ENCODE measurements at regions not wholly inside any gene's neighbourhood (a gene's known extent, or its start where the extent isn't known, plus 50 kb on each side); places are given as distances from the start of the nearest gene placed in this dataset.

- no peaks in the 10 kb centered on the region for H3K79me2 ChIP-seq
- H3K4me3 ChIP-seq (ENCODE audit: low read depth, low read length) = no peak overlapping the region
- TF ChIP-seq, protein P1, sequence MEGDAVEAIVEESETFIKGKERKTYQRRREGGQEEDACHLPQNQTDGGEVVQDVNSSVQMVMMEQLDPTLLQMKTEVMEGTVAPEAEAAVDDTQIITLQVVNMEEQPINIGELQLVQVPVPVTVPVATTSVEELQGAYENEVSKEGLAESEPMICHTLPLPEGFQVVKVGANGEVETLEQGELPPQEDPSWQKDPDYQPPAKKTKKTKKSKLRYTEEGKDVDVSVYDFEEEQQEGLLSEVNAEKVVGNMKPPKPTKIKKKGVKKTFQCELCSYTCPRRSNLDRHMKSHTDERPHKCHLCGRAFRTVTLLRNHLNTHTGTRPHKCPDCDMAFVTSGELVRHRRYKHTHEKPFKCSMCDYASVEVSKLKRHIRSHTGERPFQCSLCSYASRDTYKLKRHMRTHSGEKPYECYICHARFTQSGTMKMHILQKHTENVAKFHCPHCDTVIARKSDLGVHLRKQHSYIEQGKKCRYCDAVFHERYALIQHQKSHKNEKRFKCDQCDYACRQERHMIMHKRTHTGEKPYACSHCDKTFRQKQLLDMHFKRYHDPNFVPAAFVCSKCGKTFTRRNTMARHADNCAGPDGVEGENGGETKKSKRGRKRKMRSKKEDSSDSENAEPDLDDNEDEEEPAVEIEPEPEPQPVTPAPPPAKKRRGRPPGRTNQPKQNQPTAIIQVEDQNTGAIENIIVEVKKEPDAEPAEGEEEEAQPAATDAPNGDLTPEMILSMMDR (IDR thresholded peaks at IDR 0.05) = no peak
- no peak overlapping the region for H2AFZ ChIP-seq
- no peak overlapping the region for H3K4me2 ChIP-seq (ENCODE audit: low read length)
- H3K4me1 ChIP-seq = peaks cover 2% of the 10 kb centered on the region
- H3K27me3 ChIP-seq (ENCODE audit: control insufficient read depth, insufficient read depth, low read length) = no peaks in the 10 kb centered on the region
- no peak overlapping the region for H3K27ac ChIP-seq
- H3K36me3 ChIP-seq (ENCODE audit: control insufficient read depth, insufficient read depth, low read length) = no peaks in the 10 kb centered on the region
- H3K9me3 ChIP-seq (ENCODE audit: control insufficient read depth, low read length) = no peaks in the 10 kb centered on the region
- H3K9ac ChIP-seq = no peak overlapping the region
These were observed 58.3 kb upstream of the SPATA31E1 start for GRCh38 chr9:87824216-87824875.

- no peaks in the 10 kb centered on the region for H3K27me3 ChIP-seq (ENCODE audit: control insufficient read depth, insufficient read depth, low read length)
- peaks cover 2% of the 10 kb centered on the region for H3K4me1 ChIP-seq
- TF ChIP-seq, protein P1 (IDR thresholded peaks at IDR 0.05) = no peak
- no peak overlapping the region for H3K4me3 ChIP-seq (ENCODE audit: low read depth, low read length)
- H3K4me2 ChIP-seq (ENCODE audit: low read length) = no peak overlapping the region
- no peaks in the 10 kb centered on the region for H3K9me3 ChIP-seq (ENCODE audit: control insufficient read depth, low read length)
- no peak overlapping the region for H3K27ac ChIP-seq
- H3K36me3 ChIP-seq (ENCODE audit: control insufficient read depth, insufficient read depth, low read length) = no peaks in the 10 kb centered on the region
- H3K9ac ChIP-seq = no peak overlapping the region
- no peak overlapping the region for H2AFZ ChIP-seq
- no peaks in the 10 kb centered on the region for H3K79me2 ChIP-seq
These were observed 57.8 kb upstream of the SPATA31E1 start for GRCh38 chr9:87824886-87825285.

DNA sequence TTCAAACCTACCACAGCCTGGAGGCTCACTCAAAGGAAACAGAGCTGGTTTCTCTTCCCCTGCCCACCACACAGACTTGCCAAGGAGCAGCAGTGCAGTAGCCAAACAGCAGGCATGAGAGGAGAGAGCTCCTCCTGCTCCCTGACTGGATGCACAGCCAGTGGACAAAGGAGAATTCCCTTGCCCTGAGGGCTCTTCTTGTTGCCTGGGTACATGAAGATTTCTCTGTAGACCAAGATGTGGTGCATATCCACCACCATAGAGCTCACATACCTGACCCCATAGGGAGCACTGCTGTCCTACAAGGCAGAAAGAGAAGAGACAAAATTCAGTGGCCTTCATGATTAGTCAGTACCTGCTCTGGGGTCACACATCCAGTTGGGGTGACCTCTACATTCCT, 56.3 kb upstream of the SPATA31E1 start:
- TF ChIP-seq, protein P1 (IDR thresholded peaks at IDR 0.05) = no peak
- no peak overlapping the region for H2AFZ ChIP-seq

GRCh38 chr9:87827341-87827740, 55.3 kb upstream of the SPATA31E1 start:
- Histone ChIP-seq H2AFZ (no peak overlapping the region), H3K27ac (no peak overlapping the region), H3K4me1 (peaks cover 2% of the 10 kb centered on the region), H3K4me3 (ENCODE audit: low read depth, low read length) (no peak overlapping the region), H3K4me2 (ENCODE audit: low read length) (no peak overlapping the region), H3K9me3 (ENCODE audit: control insufficient read depth, low read length) (no peaks in the 10 kb centered on the region), H3K36me3 (ENCODE audit: control insufficient read depth, insufficient read depth, low read length) (no peaks in the 10 kb centered on the region), H3K27me3 (ENCODE audit: control insufficient read depth, insufficient read depth, low read length) (no peaks in the 10 kb centered on the region), H3K9ac (no peak overlapping the region), H3K79me2 (no peaks in the 10 kb centered on the region)
- TF ChIP-seq, protein P1 (IDR thresholded peaks at IDR 0.05) = no peak

More for the DNA sequence above, 56.3 kb upstream of the SPATA31E1 start:
- no peak overlapping the region for H3K9ac ChIP-seq
- no peaks in the 10 kb centered on the region for H3K27me3 ChIP-seq (ENCODE audit: control insufficient read depth, insufficient read depth, low read length)
- no peak overlapping the region for H3K4me3 ChIP-seq (ENCODE audit: low read depth, low read length)
- H3K4me1 ChIP-seq = peaks cover 2% of the 10 kb centered on the region
- no peaks in the 10 kb centered on the region for H3K9me3 ChIP-seq (ENCODE audit: control insufficient read depth, low read length)
- no peaks in the 10 kb centered on the region for H3K79me2 ChIP-seq
- no peak overlapping the region for H3K4me2 ChIP-seq (ENCODE audit: low read length)
- H3K27ac ChIP-seq = no peak overlapping the region
- H3K36me3 ChIP-seq (ENCODE audit: control insufficient read depth, insufficient read depth, low read length) = no peaks in the 10 kb centered on the region

DNA sequence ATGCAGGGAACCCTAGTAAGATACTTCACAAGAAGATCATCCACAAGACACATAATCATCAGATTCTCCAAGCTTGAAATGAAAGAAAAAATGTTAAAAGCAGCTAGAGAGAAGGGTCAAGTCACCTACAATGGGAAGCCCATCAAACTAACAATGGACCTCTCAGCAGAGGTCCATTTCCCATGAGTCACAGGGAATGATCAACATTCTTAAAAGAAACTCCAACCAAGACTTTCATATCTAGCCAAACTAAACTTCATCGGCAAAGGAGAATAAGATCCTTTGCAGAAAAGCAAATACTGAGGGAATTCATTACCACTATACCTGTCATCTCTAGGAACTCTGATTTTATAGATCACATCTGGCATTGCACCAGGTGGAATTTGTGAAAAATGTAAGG, 52.9 kb upstream of the SPATA31E1 start:
- Histone ChIP-seq H3K27me3 (ENCODE audit: control insufficient read depth, insufficient read depth, low read length) (no peaks in the 10 kb centered on the region), H2AFZ (no peak overlapping the region), H3K9me3 (ENCODE audit: control insufficient read depth, low read length) (no peaks in the 10 kb centered on the region), H3K4me1 (peaks cover 2% of the 10 kb centered on the region), H3K4me2 (ENCODE audit: low read length) (no peak overlapping the region), H3K36me3 (ENCODE audit: control insufficient read depth, insufficient read depth, low read length) (no peaks in the 10 kb centered on the region), H3K79me2 (no peaks in the 10 kb centered on the region), H3K4me3 (ENCODE audit: low read depth, low read length) (no peak overlapping the region), H3K9ac (no peak overlapping the region), H3K27ac (no peak overlapping the region)
- TF ChIP-seq, protein P1 (IDR thresholded peaks at IDR 0.05) = no peak

All from parathyroid adenoma (tissue), 2 donors.